ENCODE measurements at regions not wholly inside any gene's neighbourhood (a gene's known extent, or its start where the extent isn't known, plus 50 kb on each side); places are given as distances from the start of the nearest gene placed in this dataset.

- peak overlapping the region; percentile 33; the same call in 1 of the 2 replicates for H2AFZ ChIP-seq (ENCODE audit: low read depth, low read length)
- intact Hi-C loops (cut with micrococcal nuclease) (no loop called here), in situ Hi-C loops (cut with MboI) (no loop called here)
- ChIA-PET CTCF (ENCODE audit: low intra/inter-chr PET ratio) (no interaction called here), POLR2A (interaction anchor here (1.0 to 1.2 kb wide), 2 partner anchors 10 to 13 kb away, joined by 3 read pairs; no protein-coding TSS in a partner anchor)
- no peaks in the 10 kb centered on the region for H3K9me1 ChIP-seq (ENCODE audit: control insufficient read depth, insufficient read depth, low read length)
- no peaks in the 10 kb centered on the region for H4K20me1 ChIP-seq (replicated peaks; ENCODE audit: control insufficient read depth, insufficient read depth, low read length)
- BruUV-seq (replicated peaks): no TSS peak
- DNase-seq (ENCODE audit: extremely low read depth in 1 of 4, low spot score in 3 of 4) (no peak), FAIRE-seq (no peak), ATAC-seq (no peak)
- no peak overlapping the region for H3K9ac ChIP-seq (ENCODE audit: insufficient read depth in 1 of 2, low read depth in 2 of 2, low read length in 2 of 2)
- no peaks in the 10 kb centered on the region for H3K36me3 ChIP-seq (ENCODE audit: control insufficient read depth, insufficient read depth, low read length)
- H3K27me3 ChIP-seq (ENCODE audit: control insufficient read depth in 2 of 2, insufficient read depth in 2 of 2, low read length in 2 of 2): no peaks in the 10 kb centered on the region
- no peak overlapping the region for H3K4me2 ChIP-seq (ENCODE audit: insufficient read depth, low read length)
- H3K27ac ChIP-seq (ENCODE audit: extremely low read depth, low read depth, low read length): no peak overlapping the region
- no peaks in the 10 kb centered on the region for H3K9me3 ChIP-seq (replicated peaks; ENCODE audit: control insufficient read depth, insufficient read depth, low read depth, low read length)
- WGBS (ENCODE audit: insufficient coverage, low coverage, missing lambda C conversion rate): 58% methylated on average over 2 of the region's 2 CpGs
- no peak overlapping the region for H3K4me3 ChIP-seq
- peaks cover 35 to 74% of the 10 kb centered on the region in 2 experiments for H3K4me1 ChIP-seq (replicated peaks in 1 of 2; ENCODE audit: control insufficient read depth in 2 of 2, insufficient read depth in 2 of 2, low read length in 2 of 2)
- H3K79me2 ChIP-seq (ENCODE audit: control insufficient read depth, insufficient read depth, low read length): no peaks in the 10 kb centered on the region
- TF ChIP-seq RBM25 (IDR thresholded peaks at IDR 0.05; ENCODE audit: low read depth, low read length, severe bottlenecking) (peak; percentile 86), SNAPC5 (CRISPR knock-in tag; IDR thresholded peaks at IDR 0.05) (no peak), HDAC1 (IDR thresholded peaks at IDR 0.05) (0 out of 4 replicates have a peak, but pooled peaks of 1 of the 2 experiments have one; percentile 23), SP2 (IDR thresholded peaks at IDR 0.05; ENCODE audit: extremely low read depth, low read depth, low read length, poor library complexity, severe bottlenecking) (no peak), BCOR (IDR thresholded peaks at IDR 0.05) (peak; percentile 78; the same call in 1 of the 2 replicates), TEAD1 (CRISPR knock-in tag; IDR thresholded peaks at IDR 0.05) (no peak), NKRF (IDR thresholded peaks at IDR 0.05; ENCODE audit: borderline replicate concordance) (no peak), ELK1 (CRISPR knock-in tag; IDR thresholded peaks at IDR 0.05) (no peak), SMAD1 (IDR thresholded peaks at IDR 0.05; ENCODE audit: low read depth, low read length, partially characterized antibody) (no peak), TSC22D4 (tag; IDR thresholded peaks at IDR 0.05) (no peak), RBFOX2 (IDR thresholded peaks at IDR 0.05; ENCODE audit: low read depth, low read length) (no peak), ZNF124 (CRISPR knock-in tag; IDR thresholded peaks at IDR 0.05) (no peak), HMG20B (CRISPR knock-in tag; IDR thresholded peaks at IDR 0.05) (no peak), ZNF282 (CRISPR knock-in tag; IDR thresholded peaks at IDR 0.05) (no peak), CBX8 (IDR thresholded peaks at IDR 0.05; ENCODE audit: borderline replicate concordance, extremely low read depth, low read depth, low read length, poor library complexity, severe bottlenecking) (no peak), NR4A1 (CRISPR knock-in tag; IDR thresholded peaks at IDR 0.05) (no peak), NR4A1 (tag; IDR thresholded peaks at IDR 0.05) (no peak), STAT6 (CRISPR knock-in tag; IDR thresholded peaks at IDR 0.05) (no peak)
Observed at GRCh38 chr5:68429510-68429909, 214.0 kb downstream of the PIK3R1 start.

Data from K562 (cell line).